ENCODE measurements at regions not wholly inside any gene's neighbourhood (a gene's known extent, or its start where the extent isn't known, plus 50 kb on each side); places are given as distances from the start of the nearest gene placed in this dataset.
A peak's percentile ranks its signal among the peaks of the same experiment; 100 is the strongest.

DNA sequence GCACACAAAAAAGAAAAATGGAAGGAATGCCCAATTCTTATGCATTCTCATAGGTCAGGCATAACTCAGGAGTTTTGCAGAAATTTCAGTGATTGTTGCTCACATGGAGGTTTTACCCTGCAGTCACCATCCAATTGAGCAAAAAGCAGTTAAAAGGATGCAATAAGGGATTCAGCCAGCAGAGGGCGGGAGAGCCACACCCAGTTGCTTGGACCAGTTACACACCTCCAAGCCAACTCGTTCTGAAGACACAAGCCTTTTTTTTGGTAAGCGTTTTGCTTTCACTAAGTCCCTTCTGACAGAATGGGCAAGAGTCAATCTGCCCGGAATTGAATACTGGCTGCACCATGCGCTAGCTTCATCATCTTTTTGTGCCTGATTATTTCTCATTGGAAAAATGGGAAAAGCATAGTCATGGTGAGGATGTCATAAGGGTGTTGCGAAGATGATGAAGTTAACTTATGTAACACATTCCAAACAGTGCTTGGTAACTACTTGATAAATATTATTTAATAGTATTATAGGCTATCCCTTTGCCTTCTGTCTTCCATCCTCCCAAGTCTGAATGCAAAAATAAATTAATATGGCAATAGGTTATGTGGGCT is 154.4 kb upstream of the SGO1 start:
- no TSS peak for BruUV-seq (replicated peaks)
- CTCF ChIA-PET: no interaction called here
- POLR2A ChIA-PET: no interaction called here

DNA sequence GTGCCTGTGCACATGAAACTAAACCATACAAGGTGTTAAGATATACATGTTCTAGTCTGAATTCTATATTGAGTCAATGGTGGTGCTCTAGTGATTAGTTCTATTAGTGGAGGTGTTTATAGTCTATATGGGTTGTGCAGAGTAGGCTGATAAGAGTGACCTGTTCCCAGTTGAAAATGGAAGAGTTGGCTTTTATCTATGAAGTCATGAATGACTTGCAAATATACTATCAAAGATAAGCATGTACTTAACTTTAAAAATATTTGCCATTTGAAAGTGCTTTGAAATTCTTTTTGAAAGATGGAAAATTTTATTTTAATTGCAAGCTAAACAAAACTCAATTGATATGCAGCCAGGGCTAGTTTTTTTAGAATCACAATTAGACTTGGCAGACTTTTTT is 150.6 kb upstream of the SGO1 start:
- POLR2A ChIA-PET: no interaction called here
- Histone ChIP-seq H3K4me1 (ENCODE audit: control insufficient read depth, insufficient read depth, low read length) (no peaks in the 10 kb centered on the region), H3K36me3 (ENCODE audit: control insufficient read depth, insufficient read depth, low read length) (no peaks in the 10 kb centered on the region), H3K27me3 (ENCODE audit: control insufficient read depth, insufficient read depth, low read length) (no peaks in the 10 kb centered on the region), H3K9me3 (ENCODE audit: control insufficient read depth, insufficient read depth, low read depth, low read length) (no peaks in the 10 kb centered on the region), H3K4me3 (ENCODE audit: low read depth in 2 of 2, low read length in 2 of 2) (no peak overlapping the region), H3K27ac (ENCODE audit: low read length) (no peak overlapping the region)
- in situ Hi-C loops (cut with HindIII; ENCODE audit: low pct_unique_long_range_greater_than_20kb, low sequenced_read_pairs) (no loop called here), intact Hi-C loops (cut with micrococcal nuclease; ENCODE audit: unreplicated experiment) (no loop called here)
- no TSS peak for BruUV-seq (replicated peaks)
- DNase-seq (ENCODE audit: low read depth, low spot score) (no peak), ATAC-seq (no peak)
- CTCF ChIA-PET: no interaction called here
- TF ChIP-seq SIN3A (IDR thresholded peaks at IDR 0.05; ENCODE audit: borderline replicate concordance, insufficient read depth, low read depth, low read length): no peak
- TF ChIP-seq, protein P1, sequence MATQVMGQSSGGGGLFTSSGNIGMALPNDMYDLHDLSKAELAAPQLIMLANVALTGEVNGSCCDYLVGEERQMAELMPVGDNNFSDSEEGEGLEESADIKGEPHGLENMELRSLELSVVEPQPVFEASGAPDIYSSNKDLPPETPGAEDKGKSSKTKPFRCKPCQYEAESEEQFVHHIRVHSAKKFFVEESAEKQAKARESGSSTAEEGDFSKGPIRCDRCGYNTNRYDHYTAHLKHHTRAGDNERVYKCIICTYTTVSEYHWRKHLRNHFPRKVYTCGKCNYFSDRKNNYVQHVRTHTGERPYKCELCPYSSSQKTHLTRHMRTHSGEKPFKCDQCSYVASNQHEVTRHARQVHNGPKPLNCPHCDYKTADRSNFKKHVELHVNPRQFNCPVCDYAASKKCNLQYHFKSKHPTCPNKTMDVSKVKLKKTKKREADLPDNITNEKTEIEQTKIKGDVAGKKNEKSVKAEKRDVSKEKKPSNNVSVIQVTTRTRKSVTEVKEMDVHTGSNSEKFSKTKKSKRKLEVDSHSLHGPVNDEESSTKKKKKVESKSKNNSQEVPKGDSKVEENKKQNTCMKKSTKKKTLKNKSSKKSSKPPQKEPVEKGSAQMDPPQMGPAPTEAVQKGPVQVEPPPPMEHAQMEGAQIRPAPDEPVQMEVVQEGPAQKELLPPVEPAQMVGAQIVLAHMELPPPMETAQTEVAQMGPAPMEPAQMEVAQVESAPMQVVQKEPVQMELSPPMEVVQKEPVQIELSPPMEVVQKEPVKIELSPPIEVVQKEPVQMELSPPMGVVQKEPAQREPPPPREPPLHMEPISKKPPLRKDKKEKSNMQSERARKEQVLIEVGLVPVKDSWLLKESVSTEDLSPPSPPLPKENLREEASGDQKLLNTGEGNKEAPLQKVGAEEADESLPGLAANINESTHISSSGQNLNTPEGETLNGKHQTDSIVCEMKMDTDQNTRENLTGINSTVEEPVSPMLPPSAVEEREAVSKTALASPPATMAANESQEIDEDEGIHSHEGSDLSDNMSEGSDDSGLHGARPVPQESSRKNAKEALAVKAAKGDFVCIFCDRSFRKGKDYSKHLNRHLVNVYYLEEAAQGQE (IDR thresholded peaks at IDR 0.05; ENCODE audit: insufficient read depth in 1 of 2, low read depth in 2 of 2, low read length in 1 of 2): no peak

More for the DNA sequence above, 154.4 kb upstream of the SGO1 start:
- Histone ChIP-seq H3K27me3 (ENCODE audit: control insufficient read depth, insufficient read depth, low read length) (no peaks in the 10 kb centered on the region), H3K4me3 (ENCODE audit: low read depth in 2 of 2, low read length in 2 of 2) (no peak overlapping the region), H3K4me1 (ENCODE audit: control insufficient read depth, insufficient read depth, low read length) (no peaks in the 10 kb centered on the region), H3K27ac (ENCODE audit: low read length) (no peak overlapping the region), H3K9me3 (ENCODE audit: control insufficient read depth, insufficient read depth, low read depth, low read length) (no peaks in the 10 kb centered on the region), H3K36me3 (ENCODE audit: control insufficient read depth, insufficient read depth, low read length) (no peaks in the 10 kb centered on the region)
- no peak for TF ChIP-seq SIN3A (IDR thresholded peaks at IDR 0.05; ENCODE audit: borderline replicate concordance, insufficient read depth, low read depth, low read length)
- TF ChIP-seq, protein P2, sequence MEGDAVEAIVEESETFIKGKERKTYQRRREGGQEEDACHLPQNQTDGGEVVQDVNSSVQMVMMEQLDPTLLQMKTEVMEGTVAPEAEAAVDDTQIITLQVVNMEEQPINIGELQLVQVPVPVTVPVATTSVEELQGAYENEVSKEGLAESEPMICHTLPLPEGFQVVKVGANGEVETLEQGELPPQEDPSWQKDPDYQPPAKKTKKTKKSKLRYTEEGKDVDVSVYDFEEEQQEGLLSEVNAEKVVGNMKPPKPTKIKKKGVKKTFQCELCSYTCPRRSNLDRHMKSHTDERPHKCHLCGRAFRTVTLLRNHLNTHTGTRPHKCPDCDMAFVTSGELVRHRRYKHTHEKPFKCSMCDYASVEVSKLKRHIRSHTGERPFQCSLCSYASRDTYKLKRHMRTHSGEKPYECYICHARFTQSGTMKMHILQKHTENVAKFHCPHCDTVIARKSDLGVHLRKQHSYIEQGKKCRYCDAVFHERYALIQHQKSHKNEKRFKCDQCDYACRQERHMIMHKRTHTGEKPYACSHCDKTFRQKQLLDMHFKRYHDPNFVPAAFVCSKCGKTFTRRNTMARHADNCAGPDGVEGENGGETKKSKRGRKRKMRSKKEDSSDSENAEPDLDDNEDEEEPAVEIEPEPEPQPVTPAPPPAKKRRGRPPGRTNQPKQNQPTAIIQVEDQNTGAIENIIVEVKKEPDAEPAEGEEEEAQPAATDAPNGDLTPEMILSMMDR (IDR thresholded peaks at IDR 0.05): peak; percentile 88
- ATAC-seq (peak; percentile 78; the same call in 1 of the 2 replicates), DNase-seq (ENCODE audit: low read depth, low spot score) (peak; percentile 71)
- in situ Hi-C loops (cut with HindIII; ENCODE audit: low pct_unique_long_range_greater_than_20kb, low sequenced_read_pairs): no loop called here
- intact Hi-C loops (cut with micrococcal nuclease; ENCODE audit: unreplicated experiment): loop anchor here (10.0 kb wide), 1 partner anchor 1774 kb away; no protein-coding TSS in a partner anchor

DNA sequence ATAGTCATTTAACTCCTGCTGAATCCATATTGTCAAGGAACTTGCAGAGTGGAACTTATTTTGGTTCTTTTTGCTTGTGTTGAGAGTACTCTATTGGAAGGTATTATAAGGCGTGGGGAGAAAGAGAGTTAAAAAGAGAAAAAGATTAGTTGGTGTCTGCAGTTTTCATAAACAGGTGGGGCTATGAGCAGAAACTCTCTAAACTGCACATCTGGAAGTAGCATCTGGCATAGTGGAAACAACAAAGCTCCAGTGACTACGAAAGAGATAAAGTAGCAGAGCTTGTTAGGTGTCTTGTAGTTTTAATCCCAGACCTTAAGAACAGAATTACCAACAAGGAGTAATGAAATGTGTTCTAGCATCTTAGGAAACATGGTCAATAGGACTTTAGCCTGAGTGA is 148.8 kb upstream of the SGO1 start:
- CTCF ChIA-PET: no interaction called here
- Histone ChIP-seq H3K27me3 (ENCODE audit: control insufficient read depth, insufficient read depth, low read length) (no peaks in the 10 kb centered on the region), H3K4me3 (ENCODE audit: low read depth in 2 of 2, low read length in 2 of 2) (no peak overlapping the region), H3K27ac (ENCODE audit: low read length) (no peak overlapping the region), H3K36me3 (ENCODE audit: control insufficient read depth, insufficient read depth, low read length) (no peaks in the 10 kb centered on the region), H3K4me1 (ENCODE audit: control insufficient read depth, insufficient read depth, low read length) (no peaks in the 10 kb centered on the region), H3K9me3 (ENCODE audit: control insufficient read depth, insufficient read depth, low read depth, low read length) (no peaks in the 10 kb centered on the region)
- intact Hi-C loops (cut with micrococcal nuclease; ENCODE audit: unreplicated experiment) (no loop called here), in situ Hi-C loops (cut with HindIII; ENCODE audit: low pct_unique_long_range_greater_than_20kb, low sequenced_read_pairs) (no loop called here)
- no TSS peak for BruUV-seq (replicated peaks)
- ATAC-seq (no peak), DNase-seq (ENCODE audit: low read depth, low spot score) (no peak)
- POLR2A ChIA-PET: no interaction called here
- TF ChIP-seq, protein P2 (IDR thresholded peaks at IDR 0.05): no peak
- TF ChIP-seq TCF7L2 (IDR thresholded peaks at IDR 0.05; ENCODE audit: low read depth, low read length) (no peak), SIN3A (IDR thresholded peaks at IDR 0.05; ENCODE audit: borderline replicate concordance, insufficient read depth, low read depth, low read length) (no peak), POLR2AphosphoS5 (IDR thresholded peaks at IDR 0.05; ENCODE audit: low read depth, low read length) (no peak)
- TF ChIP-seq, protein P1 (IDR thresholded peaks at IDR 0.05; ENCODE audit: insufficient read depth in 1 of 2, low read depth in 2 of 2, low read length in 1 of 2): no peak

Data from Panc1 (cell line).